WTC11 (cell line): ENCODE measurements at regions not wholly inside any gene's neighbourhood (a gene's known extent, or its start where the extent isn't known, plus 50 kb on each side); places are given as distances from the start of the nearest gene placed in this dataset.

Source experiments
- ATAC-seq: fragments of 200-7000 bp; cut with Tn5 transposase; 2 replicates; pipeline ENCODE4 v1.10.0; 2021; ENCODE audit warnings: mild to moderate bottlenecking, moderate library complexity
- CTCF ChIA-PET: fragments of 300-600 bp; sonication (Branson Sonifier 250); formaldehyde crosslinking; loops from one replicate; lab custom pipeline; 2021; ENCODE audit warnings: antibody characterized with exemption; lab: Charles Lee
- POLR2A ChIA-PET: fragments of 350-600 bp; sonication (Branson Sonifier 250); formaldehyde crosslinking; loops from one replicate; lab custom pipeline; 2021; ENCODE audit warnings: antibody characterized with exemption; lab: Charles Lee
- DNase-seq: peaks from one replicate; pipeline ENCODE4 v3.0.0; 2021; ENCODE audit warnings: low spot score
- H3K27ac Mint-ChIP-seq: 2 replicates; pipeline ENCODE4 v1.8.0; 2021; ENCODE audit warnings: mixed read lengths
- H3K27me3 Mint-ChIP-seq: 2 replicates; pipeline ENCODE4 v1.8.0; 2021; ENCODE audit warnings: low read depth, mild to moderate bottlenecking, moderate library complexity, mixed read lengths
- H3K36me3 Mint-ChIP-seq: 2 replicates; pipeline ENCODE4 v1.8.0; 2021; ENCODE audit warnings: mixed read lengths
- H3K4me1 Mint-ChIP-seq: 2 replicates; pipeline ENCODE4 v1.8.0; 2022; ENCODE audit warnings: mixed read lengths
- H3K4me3 Mint-ChIP-seq: 2 replicates; pipeline ENCODE4 v1.8.0; 2021; ENCODE audit warnings: mild to moderate bottlenecking, moderate library complexity, mixed read lengths
- H3K9me3 Mint-ChIP-seq: 2 replicates; pipeline ENCODE4 v1.8.0; 2021; ENCODE audit warnings: mixed read lengths
- ESRRA ChIP-seq: sonication (generic); formaldehyde crosslinking; IDR thresholded peaks from 2 replicates; pipeline ENCODE4 v1.8.1; 2022; ENCODE audit warnings: mild to moderate bottlenecking, missing genetic modification reagents, borderline replicate concordance
- FOXJ3 ChIP-seq: sonication (generic); formaldehyde crosslinking; IDR thresholded peaks from 2 replicates; pipeline ENCODE4 v1.9.0; 2021; ENCODE audit warnings: missing genetic modification reagents, mild to moderate bottlenecking, borderline replicate concordance
- GABPB1 ChIP-seq: sonication (generic); formaldehyde crosslinking; IDR thresholded peaks from 2 replicates; pipeline ENCODE4 v1.8.1; 2023; ENCODE audit warnings: mild to moderate bottlenecking, missing genetic modification reagents
- HMGA2 ChIP-seq: fragments of 250-450 bp; sonication (Bioruptor Pico); IDR thresholded peaks from 2 replicates; pipeline ENCODE4 v1.4.0; 2021; ENCODE audit warnings: mild to moderate bottlenecking, moderate library complexity
- JAZF1 ChIP-seq: fragments of 250-450 bp; sonication (Bioruptor Pico); IDR thresholded peaks from 2 replicates; pipeline ENCODE4 v1.9.0; 2021; ENCODE audit warnings: moderate library complexity, mild to moderate bottlenecking, inconsistent platforms
- MYBL2 ChIP-seq: sonication (generic); formaldehyde crosslinking; IDR thresholded peaks from 2 replicates; pipeline ENCODE4 v1.8.1; 2023; ENCODE audit warnings: mild to moderate bottlenecking, moderate library complexity, missing genetic modification reagents
- NFATC4 ChIP-seq: fragments of 250-450 bp; sonication (Bioruptor Pico); IDR thresholded peaks from 2 replicates; pipeline ENCODE4 v1.9.0; 2021; ENCODE audit warnings: mild to moderate bottlenecking
- NR2C2 ChIP-seq: sonication (generic); formaldehyde crosslinking; IDR thresholded peaks from 2 replicates; pipeline ENCODE4 v1.8.0; 2022; ENCODE audit warnings: mild to moderate bottlenecking, missing genetic modification reagents
- NR3C1 ChIP-seq: sonication (generic); formaldehyde crosslinking; conservative IDR thresholded peaks from 2 replicates; pipeline ENCODE4 v1.8.1; 2023; ENCODE audit warnings: low read depth, mild to moderate bottlenecking, missing genetic modification reagents
- RELA ChIP-seq: sonication (generic); formaldehyde crosslinking; IDR thresholded peaks from 2 replicates; pipeline ENCODE4 v1.8.1; 2022; ENCODE audit warnings: missing genetic modification reagents, mild to moderate bottlenecking, borderline replicate concordance
- TF ChIP-seq, protein P1 (sequence below): sonication (generic); formaldehyde crosslinking; IDR thresholded peaks from 2 replicates; pipeline ENCODE4 v1.8.0; 2022; ENCODE audit warnings: mild to moderate bottlenecking, missing genetic modification reagents
- TF ChIP-seq, protein P2 (sequence below): fragments of 200-600 bp; IDR thresholded peaks from 2 replicates; pipeline ENCODE4 v1.8.0; 2022; ENCODE audit warnings: antibody characterized with exemption
- TF ChIP-seq, protein P3 (sequence below): sonication (generic); formaldehyde crosslinking; conservative IDR thresholded peaks from 2 replicates; pipeline ENCODE4 v1.8.1; 2022; ENCODE audit warnings: mild to moderate bottlenecking, missing genetic modification reagents
- TF ChIP-seq, protein P4 (sequence below): sonication (generic); formaldehyde crosslinking; IDR thresholded peaks from 2 replicates; pipeline ENCODE4 v1.8.1; 2023; ENCODE audit warnings: mild to moderate bottlenecking, missing genetic modification reagents, moderate library complexity
- TF ChIP-seq, protein P5 (sequence below): sonication (generic); formaldehyde crosslinking; IDR thresholded peaks from 2 replicates; pipeline ENCODE4 v1.8.1; 2022; ENCODE audit warnings: low read depth, missing genetic modification reagents, borderline replicate concordance
- TF ChIP-seq, protein P6 (sequence below): sonication (generic); formaldehyde crosslinking; IDR thresholded peaks from 2 replicates; pipeline ENCODE4 v1.8.1; 2023; ENCODE audit warnings: mild to moderate bottlenecking, missing genetic modification reagents, borderline replicate concordance
- TF ChIP-seq, protein P7 (sequence below): fragments of 250-450 bp; sonication (Bioruptor Pico); IDR thresholded peaks from 2 replicates; pipeline ENCODE4 v1.9.0; 2021; ENCODE audit warnings: mild to moderate bottlenecking, borderline replicate concordance

DNA sequence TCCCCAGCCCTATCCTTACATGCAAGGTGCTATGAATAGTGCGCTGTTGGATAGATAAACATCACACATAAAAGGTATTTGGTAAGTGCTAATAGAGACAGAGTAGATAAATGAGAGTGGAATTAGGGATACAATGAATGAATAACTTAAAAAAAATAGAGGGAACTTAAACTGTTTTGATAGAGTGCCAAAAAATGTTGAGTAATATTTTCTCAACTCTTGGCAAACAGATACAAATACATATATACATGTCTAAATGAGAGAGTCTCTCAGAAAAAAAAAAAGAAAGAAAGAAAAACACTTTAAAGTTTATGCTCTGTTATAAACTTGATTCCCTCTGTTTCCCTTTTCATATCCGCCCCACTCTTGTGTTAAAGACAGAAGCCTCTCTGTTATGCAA lies 667.4 kb downstream of the ROBO2 start:
- Mint-ChIP-seq H3K36me3 (no peaks in the 10 kb centered on the region), H3K4me3 (no peak overlapping the region), H3K4me1 (peaks cover 3% of the 10 kb centered on the region), H3K27me3 (no peaks in the 10 kb centered on the region; the same call in 1 of the 2 replicates), H3K27ac (no peak overlapping the region), H3K9me3 (peaks cover 4% of the 10 kb centered on the region; the same call in 1 of the 2 replicates)
- TF ChIP-seq NR3C1 (no peak), HMGA2 (CRISPR knock-in tag) (no peak), NR2C2 (no peak), RELA (CRISPR knock-in tag) (no peak)
- TF ChIP-seq, protein P1, sequence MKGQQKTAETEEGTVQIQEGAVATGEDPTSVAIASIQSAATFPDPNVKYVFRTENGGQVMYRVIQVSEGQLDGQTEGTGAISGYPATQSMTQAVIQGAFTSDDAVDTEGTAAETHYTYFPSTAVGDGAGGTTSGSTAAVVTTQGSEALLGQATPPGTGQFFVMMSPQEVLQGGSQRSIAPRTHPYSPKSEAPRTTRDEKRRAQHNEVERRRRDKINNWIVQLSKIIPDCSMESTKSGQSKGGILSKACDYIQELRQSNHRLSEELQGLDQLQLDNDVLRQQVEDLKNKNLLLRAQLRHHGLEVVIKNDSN (CRISPR knock-in tag), result no peak
- ATAC-seq (no peak), DNase-seq (no peak)
- ChIA-PET CTCF (no interaction called here), POLR2A (no interaction called here)

DNA sequence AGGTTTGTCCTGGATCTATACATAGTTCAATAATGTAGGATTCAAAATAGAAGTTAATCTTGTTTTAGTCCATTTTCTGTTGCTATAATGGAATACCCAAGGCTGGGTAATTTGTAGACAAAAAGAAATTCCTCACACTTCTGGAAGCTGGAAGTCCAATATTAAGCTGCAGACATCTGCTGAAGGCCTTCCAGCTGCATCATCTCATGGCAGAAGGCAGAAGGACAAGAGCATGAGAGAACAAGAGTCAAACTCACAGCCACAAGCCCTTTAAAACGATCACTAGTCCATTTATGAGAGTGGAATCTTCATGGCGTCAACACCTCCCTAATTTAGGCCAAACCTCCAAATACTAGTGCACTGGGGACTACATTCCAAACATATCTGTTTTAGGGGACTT lies 669.3 kb downstream of the ROBO2 start:
- Mint-ChIP-seq H3K27me3 (no peaks in the 10 kb centered on the region; the same call in 1 of the 2 replicates), H3K9me3 (0 out of 2 replicates have a peak, but pooled peaks cover 4% of the 10 kb centered on the region), H3K4me1 (no peaks in the 10 kb centered on the region), H3K27ac (no peak overlapping the region), H3K4me3 (no peak overlapping the region), H3K36me3 (no peaks in the 10 kb centered on the region)
- ATAC-seq (no peak), DNase-seq (no peak)
- ChIA-PET POLR2A (no interaction called here), CTCF (no interaction called here)
- TF ChIP-seq, protein P2, sequence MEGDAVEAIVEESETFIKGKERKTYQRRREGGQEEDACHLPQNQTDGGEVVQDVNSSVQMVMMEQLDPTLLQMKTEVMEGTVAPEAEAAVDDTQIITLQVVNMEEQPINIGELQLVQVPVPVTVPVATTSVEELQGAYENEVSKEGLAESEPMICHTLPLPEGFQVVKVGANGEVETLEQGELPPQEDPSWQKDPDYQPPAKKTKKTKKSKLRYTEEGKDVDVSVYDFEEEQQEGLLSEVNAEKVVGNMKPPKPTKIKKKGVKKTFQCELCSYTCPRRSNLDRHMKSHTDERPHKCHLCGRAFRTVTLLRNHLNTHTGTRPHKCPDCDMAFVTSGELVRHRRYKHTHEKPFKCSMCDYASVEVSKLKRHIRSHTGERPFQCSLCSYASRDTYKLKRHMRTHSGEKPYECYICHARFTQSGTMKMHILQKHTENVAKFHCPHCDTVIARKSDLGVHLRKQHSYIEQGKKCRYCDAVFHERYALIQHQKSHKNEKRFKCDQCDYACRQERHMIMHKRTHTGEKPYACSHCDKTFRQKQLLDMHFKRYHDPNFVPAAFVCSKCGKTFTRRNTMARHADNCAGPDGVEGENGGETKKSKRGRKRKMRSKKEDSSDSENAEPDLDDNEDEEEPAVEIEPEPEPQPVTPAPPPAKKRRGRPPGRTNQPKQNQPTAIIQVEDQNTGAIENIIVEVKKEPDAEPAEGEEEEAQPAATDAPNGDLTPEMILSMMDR, result no peak

DNA sequence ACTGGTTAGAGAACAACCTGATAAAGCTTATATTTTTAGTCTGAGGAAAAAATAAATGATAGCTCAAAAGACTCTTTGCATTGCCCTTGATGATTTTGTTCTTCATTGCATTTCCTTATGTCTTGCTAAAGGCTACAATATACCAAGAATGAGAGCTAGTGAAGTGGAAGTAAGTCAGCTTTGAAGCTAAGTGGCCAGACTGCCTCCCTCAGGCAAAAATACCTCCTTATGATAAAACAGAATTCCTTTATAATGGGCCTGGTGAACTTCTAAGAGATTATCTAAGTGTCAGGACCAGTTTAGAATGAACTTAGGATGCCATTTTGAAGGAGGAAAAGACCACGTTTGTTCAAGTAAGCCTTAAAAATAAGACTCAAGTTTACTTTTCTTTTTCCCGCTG lies 678.4 kb downstream of the ROBO2 start:
- peaks cover 6% of the 10 kb centered on the region; the same call in 1 of the 2 replicates for H3K36me3 Mint-ChIP-seq
- H3K9me3 Mint-ChIP-seq, result peaks cover 26% of the 10 kb centered on the region
- no peak overlapping the region for H3K4me3 Mint-ChIP-seq
- H3K4me1 Mint-ChIP-seq, result peaks cover 21% of the 10 kb centered on the region
- ChIA-PET CTCF (interaction anchor here (1.1 kb wide), 1 partner anchor 77 kb away, joined by 4 read pairs; no protein-coding TSS in a partner anchor), POLR2A (no interaction called here)
- no peaks in the 10 kb centered on the region; the same call in 1 of the 2 replicates for H3K27me3 Mint-ChIP-seq
- no peak for DNase-seq
- ATAC-seq, result no peak; the same call in 1 of the 2 replicates
- no peak overlapping the region for H3K27ac Mint-ChIP-seq
- TF ChIP-seq, protein P3, sequence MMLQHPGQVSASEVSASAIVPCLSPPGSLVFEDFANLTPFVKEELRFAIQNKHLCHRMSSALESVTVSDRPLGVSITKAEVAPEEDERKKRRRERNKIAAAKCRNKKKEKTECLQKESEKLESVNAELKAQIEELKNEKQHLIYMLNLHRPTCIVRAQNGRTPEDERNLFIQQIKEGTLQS, result no peak
- TF ChIP-seq ESRRA (CRISPR knock-in tag), result no peak
- TF ChIP-seq, protein P4, sequence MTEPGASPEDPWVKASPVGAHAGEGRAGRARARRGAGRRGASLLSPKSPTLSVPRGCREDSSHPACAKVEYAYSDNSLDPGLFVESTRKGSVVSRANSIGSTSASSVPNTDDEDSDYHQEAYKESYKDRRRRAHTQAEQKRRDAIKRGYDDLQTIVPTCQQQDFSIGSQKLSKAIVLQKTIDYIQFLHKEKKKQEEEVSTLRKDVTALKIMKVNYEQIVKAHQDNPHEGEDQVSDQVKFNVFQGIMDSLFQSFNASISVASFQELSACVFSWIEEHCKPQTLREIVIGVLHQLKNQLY (CRISPR knock-in tag), result no peak
- TF ChIP-seq, protein P5, sequence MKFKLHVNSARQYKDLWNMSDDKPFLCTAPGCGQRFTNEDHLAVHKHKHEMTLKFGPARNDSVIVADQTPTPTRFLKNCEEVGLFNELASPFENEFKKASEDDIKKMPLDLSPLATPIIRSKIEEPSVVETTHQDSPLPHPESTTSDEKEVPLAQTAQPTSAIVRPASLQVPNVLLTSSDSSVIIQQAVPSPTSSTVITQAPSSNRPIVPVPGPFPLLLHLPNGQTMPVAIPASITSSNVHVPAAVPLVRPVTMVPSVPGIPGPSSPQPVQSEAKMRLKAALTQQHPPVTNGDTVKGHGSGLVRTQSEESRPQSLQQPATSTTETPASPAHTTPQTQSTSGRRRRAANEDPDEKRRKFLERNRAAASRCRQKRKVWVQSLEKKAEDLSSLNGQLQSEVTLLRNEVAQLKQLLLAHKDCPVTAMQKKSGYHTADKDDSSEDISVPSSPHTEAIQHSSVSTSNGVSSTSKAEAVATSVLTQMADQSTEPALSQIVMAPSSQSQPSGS (CRISPR knock-in tag), result no peak
- TF ChIP-seq FOXJ3, result no peak
- TF ChIP-seq JAZF1 (CRISPR knock-in tag), result no peak
- no peak for TF ChIP-seq MYBL2 (CRISPR knock-in tag)
- no peak for TF ChIP-seq NFATC4 (CRISPR knock-in tag)
- TF ChIP-seq GABPB1 (CRISPR knock-in tag), result no peak
- TF ChIP-seq, protein P6, sequence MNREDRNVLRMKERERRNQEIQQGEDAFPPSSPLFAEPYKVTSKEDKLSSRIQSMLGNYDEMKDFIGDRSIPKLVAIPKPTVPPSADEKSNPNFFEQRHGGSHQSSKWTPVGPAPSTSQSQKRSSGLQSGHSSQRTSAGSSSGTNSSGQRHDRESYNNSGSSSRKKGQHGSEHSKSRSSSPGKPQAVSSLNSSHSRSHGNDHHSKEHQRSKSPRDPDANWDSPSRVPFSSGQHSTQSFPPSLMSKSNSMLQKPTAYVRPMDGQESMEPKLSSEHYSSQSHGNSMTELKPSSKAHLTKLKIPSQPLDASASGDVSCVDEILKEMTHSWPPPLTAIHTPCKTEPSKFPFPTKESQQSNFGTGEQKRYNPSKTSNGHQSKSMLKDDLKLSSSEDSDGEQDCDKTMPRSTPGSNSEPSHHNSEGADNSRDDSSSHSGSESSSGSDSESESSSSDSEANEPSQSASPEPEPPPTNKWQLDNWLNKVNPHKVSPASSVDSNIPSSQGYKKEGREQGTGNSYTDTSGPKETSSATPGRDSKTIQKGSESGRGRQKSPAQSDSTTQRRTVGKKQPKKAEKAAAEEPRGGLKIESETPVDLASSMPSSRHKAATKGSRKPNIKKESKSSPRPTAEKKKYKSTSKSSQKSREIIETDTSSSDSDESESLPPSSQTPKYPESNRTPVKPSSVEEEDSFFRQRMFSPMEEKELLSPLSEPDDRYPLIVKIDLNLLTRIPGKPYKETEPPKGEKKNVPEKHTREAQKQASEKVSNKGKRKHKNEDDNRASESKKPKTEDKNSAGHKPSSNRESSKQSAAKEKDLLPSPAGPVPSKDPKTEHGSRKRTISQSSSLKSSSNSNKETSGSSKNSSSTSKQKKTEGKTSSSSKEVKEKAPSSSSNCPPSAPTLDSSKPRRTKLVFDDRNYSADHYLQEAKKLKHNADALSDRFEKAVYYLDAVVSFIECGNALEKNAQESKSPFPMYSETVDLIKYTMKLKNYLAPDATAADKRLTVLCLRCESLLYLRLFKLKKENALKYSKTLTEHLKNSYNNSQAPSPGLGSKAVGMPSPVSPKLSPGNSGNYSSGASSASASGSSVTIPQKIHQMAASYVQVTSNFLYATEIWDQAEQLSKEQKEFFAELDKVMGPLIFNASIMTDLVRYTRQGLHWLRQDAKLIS (CRISPR knock-in tag), result no peak
- TF ChIP-seq, protein P7, sequence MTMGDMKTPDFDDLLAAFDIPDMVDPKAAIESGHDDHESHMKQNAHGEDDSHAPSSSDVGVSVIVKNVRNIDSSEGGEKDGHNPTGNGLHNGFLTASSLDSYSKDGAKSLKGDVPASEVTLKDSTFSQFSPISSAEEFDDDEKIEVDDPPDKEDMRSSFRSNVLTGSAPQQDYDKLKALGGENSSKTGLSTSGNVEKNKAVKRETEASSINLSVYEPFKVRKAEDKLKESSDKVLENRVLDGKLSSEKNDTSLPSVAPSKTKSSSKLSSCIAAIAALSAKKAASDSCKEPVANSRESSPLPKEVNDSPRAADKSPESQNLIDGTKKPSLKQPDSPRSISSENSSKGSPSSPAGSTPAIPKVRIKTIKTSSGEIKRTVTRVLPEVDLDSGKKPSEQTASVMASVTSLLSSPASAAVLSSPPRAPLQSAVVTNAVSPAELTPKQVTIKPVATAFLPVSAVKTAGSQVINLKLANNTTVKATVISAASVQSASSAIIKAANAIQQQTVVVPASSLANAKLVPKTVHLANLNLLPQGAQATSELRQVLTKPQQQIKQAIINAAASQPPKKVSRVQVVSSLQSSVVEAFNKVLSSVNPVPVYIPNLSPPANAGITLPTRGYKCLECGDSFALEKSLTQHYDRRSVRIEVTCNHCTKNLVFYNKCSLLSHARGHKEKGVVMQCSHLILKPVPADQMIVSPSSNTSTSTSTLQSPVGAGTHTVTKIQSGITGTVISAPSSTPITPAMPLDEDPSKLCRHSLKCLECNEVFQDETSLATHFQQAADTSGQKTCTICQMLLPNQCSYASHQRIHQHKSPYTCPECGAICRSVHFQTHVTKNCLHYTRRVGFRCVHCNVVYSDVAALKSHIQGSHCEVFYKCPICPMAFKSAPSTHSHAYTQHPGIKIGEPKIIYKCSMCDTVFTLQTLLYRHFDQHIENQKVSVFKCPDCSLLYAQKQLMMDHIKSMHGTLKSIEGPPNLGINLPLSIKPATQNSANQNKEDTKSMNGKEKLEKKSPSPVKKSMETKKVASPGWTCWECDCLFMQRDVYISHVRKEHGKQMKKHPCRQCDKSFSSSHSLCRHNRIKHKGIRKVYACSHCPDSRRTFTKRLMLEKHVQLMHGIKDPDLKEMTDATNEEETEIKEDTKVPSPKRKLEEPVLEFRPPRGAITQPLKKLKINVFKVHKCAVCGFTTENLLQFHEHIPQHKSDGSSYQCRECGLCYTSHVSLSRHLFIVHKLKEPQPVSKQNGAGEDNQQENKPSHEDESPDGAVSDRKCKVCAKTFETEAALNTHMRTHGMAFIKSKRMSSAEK (CRISPR knock-in tag), result no peak
